Stimulated activated memory B cell treated with anti-CD40 and anti-IgM and Interleukin-4, amounts not matched to agents 10 μg/mL and 1 μg/mL and 100 μg/mL, for 72 hours (primary cell): ENCODE measurements at regions not wholly inside any gene's neighbourhood (a gene's known extent, or its start where the extent isn't known, plus 50 kb on each side); places are given as distances from the start of the nearest gene placed in this dataset.
"Not testable (repeated sequence)": the region's sequence is repeated elsewhere in the genome, so short reads cannot be mapped to it uniquely, and the experiment has no call there.

ENCODE experiments used
- ATAC-seq: fragments of 150-1000 bp; cut with Tn5 transposase; 2 replicates; pipeline ENCODE4 v1.10.0; 2021
- H3K27ac Mint-ChIP-seq: one replicate; pipeline ENCODE4 v1.8.0; 2022; ENCODE audit warnings: mild to moderate bottlenecking, mixed read lengths
- H3K27me3 Mint-ChIP-seq: one replicate; pipeline ENCODE4 v1.8.0; 2022; ENCODE audit warnings: mixed read lengths
- H3K36me3 Mint-ChIP-seq: one replicate; pipeline ENCODE4 v1.8.0; 2022; ENCODE audit warnings: mixed read lengths
- H3K4me1 Mint-ChIP-seq: one replicate; pipeline ENCODE4 v1.8.0; 2022; ENCODE audit warnings: mixed read lengths
- H3K4me3 Mint-ChIP-seq: one replicate; pipeline ENCODE4 v1.8.0; 2022; ENCODE audit warnings: mild to moderate bottlenecking, moderate library complexity, mixed read lengths
- H3K9me3 Mint-ChIP-seq: one replicate; pipeline ENCODE4 v1.8.0; 2022; ENCODE audit warnings: mixed read lengths

GRCh38 chr20:48514577-48514976 lies 313.2 kb downstream of the PREX1 start:
- H3K27ac Mint-ChIP-seq, ATAC-seq, H3K36me3 Mint-ChIP-seq, H3K4me3 Mint-ChIP-seq, H3K9me3 Mint-ChIP-seq: not testable (repeated sequence)
- peaks cover 70% of the 10 kb centered on the region for H3K27me3 Mint-ChIP-seq
- H3K4me1 Mint-ChIP-seq, result peaks cover 16% of the 10 kb centered on the region

GRCh38 chr20:48512539-48512938 lies 315.3 kb downstream of the PREX1 start:
- H3K4me3 Mint-ChIP-seq, H3K9me3 Mint-ChIP-seq, H3K36me3 Mint-ChIP-seq, ATAC-seq, H3K27ac Mint-ChIP-seq: not testable (repeated sequence)
- H3K4me1 Mint-ChIP-seq, result peaks cover 16% of the 10 kb centered on the region
- H3K27me3 Mint-ChIP-seq, result peaks cover 70% of the 10 kb centered on the region

GRCh38 chr20:48505066-48505465 lies 322.7 kb downstream of the PREX1 start:
- not testable (repeated sequence) for H3K36me3 Mint-ChIP-seq, H3K9me3 Mint-ChIP-seq, H3K27ac Mint-ChIP-seq, H3K4me3 Mint-ChIP-seq, H3K4me1 Mint-ChIP-seq, H3K27me3 Mint-ChIP-seq, ATAC-seq

- H3K4me1 Mint-ChIP-seq, result no peaks in the 10 kb centered on the region
- no peak overlapping the region for H3K27ac Mint-ChIP-seq
- no peaks in the 10 kb centered on the region for H3K9me3 Mint-ChIP-seq
- no peaks in the 10 kb centered on the region for H3K27me3 Mint-ChIP-seq
- H3K4me3 Mint-ChIP-seq, result no peak overlapping the region
- H3K36me3 Mint-ChIP-seq, result no peaks in the 10 kb centered on the region
- ATAC-seq, result no peak
Observed at GRCh38 chr20:48503166-48503815, 324.5 kb downstream of the PREX1 start.

GRCh38 chr20:48502758-48503157 lies 325.0 kb downstream of the PREX1 start:
- Mint-ChIP-seq H3K27me3 (no peaks in the 10 kb centered on the region), H3K4me1 (no peaks in the 10 kb centered on the region), H3K4me3 (no peak overlapping the region), H3K36me3 (no peaks in the 10 kb centered on the region), H3K9me3 (no peaks in the 10 kb centered on the region), H3K27ac (no peak overlapping the region)
- ATAC-seq, result no peak

GRCh38 chr20:48502016-48502415 lies 325.8 kb downstream of the PREX1 start:
- no peak overlapping the region for H3K4me3 Mint-ChIP-seq
- H3K27ac Mint-ChIP-seq, result no peak overlapping the region
- no peaks in the 10 kb centered on the region for H3K36me3 Mint-ChIP-seq
- no peaks in the 10 kb centered on the region for H3K4me1 Mint-ChIP-seq
- no peaks in the 10 kb centered on the region for H3K27me3 Mint-ChIP-seq
- ATAC-seq, result no peak
- H3K9me3 Mint-ChIP-seq, result no peaks in the 10 kb centered on the region

GRCh38 chr20:48500900-48501299 lies 326.9 kb downstream of the PREX1 start:
- ATAC-seq, H3K4me3 Mint-ChIP-seq, H3K9me3 Mint-ChIP-seq, H3K27me3 Mint-ChIP-seq, H3K4me1 Mint-ChIP-seq, H3K36me3 Mint-ChIP-seq, H3K27ac Mint-ChIP-seq: not testable (repeated sequence)

GRCh38 chr20:48498939-48499338 lies 328.9 kb downstream of the PREX1 start:
- not testable (repeated sequence) for H3K27ac Mint-ChIP-seq, H3K4me3 Mint-ChIP-seq, H3K9me3 Mint-ChIP-seq, H3K36me3 Mint-ChIP-seq, ATAC-seq, H3K4me1 Mint-ChIP-seq, H3K27me3 Mint-ChIP-seq

GRCh38 chr20:48498125-48498524 lies 329.7 kb downstream of the PREX1 start:
- not testable (repeated sequence) for H3K27ac Mint-ChIP-seq, ATAC-seq, H3K27me3 Mint-ChIP-seq, H3K4me1 Mint-ChIP-seq, H3K4me3 Mint-ChIP-seq, H3K36me3 Mint-ChIP-seq, H3K9me3 Mint-ChIP-seq

GRCh38 chr20:48493966-48494365 lies 333.8 kb downstream of the PREX1 start:
- peaks cover 24% of the 10 kb centered on the region for H3K4me1 Mint-ChIP-seq
- H3K27ac Mint-ChIP-seq, result no peak overlapping the region
- H3K9me3 Mint-ChIP-seq, result no peaks in the 10 kb centered on the region
- no peak for ATAC-seq
- H3K27me3 Mint-ChIP-seq, result peaks cover 14% of the 10 kb centered on the region
- H3K36me3 Mint-ChIP-seq, result no peaks in the 10 kb centered on the region
- H3K4me3 Mint-ChIP-seq, result no peak overlapping the region

- ATAC-seq, H3K9me3 Mint-ChIP-seq, H3K4me3 Mint-ChIP-seq, H3K27ac Mint-ChIP-seq, H3K36me3 Mint-ChIP-seq: not testable (repeated sequence)
- peaks cover 31% of the 10 kb centered on the region for H3K4me1 Mint-ChIP-seq
- peaks cover 14% of the 10 kb centered on the region for H3K27me3 Mint-ChIP-seq
Observed at GRCh38 chr20:48493331-48493730, 334.5 kb downstream of the PREX1 start.

- no peak overlapping the region for H3K27ac Mint-ChIP-seq
- H3K27me3 Mint-ChIP-seq, result peaks cover 14% of the 10 kb centered on the region
- H3K36me3 Mint-ChIP-seq, result no peaks in the 10 kb centered on the region
- H3K4me3 Mint-ChIP-seq, result no peak overlapping the region
- peaks cover 34% of the 10 kb centered on the region for H3K4me1 Mint-ChIP-seq
- H3K9me3 Mint-ChIP-seq, result no peaks in the 10 kb centered on the region
- ATAC-seq, result no peak
Observed at GRCh38 chr20:48492715-48493070, 335.1 kb downstream of the PREX1 start.

GRCh38 chr20:48492015-48492714 lies 335.6 kb downstream of the PREX1 start:
- ATAC-seq, result no peak
- H3K27me3 Mint-ChIP-seq, result peaks cover 15% of the 10 kb centered on the region
- no peak overlapping the region for H3K27ac Mint-ChIP-seq
- no peak overlapping the region for H3K4me3 Mint-ChIP-seq
- peaks cover 35% of the 10 kb centered on the region for H3K4me1 Mint-ChIP-seq
- H3K36me3 Mint-ChIP-seq, result no peaks in the 10 kb centered on the region
- no peaks in the 10 kb centered on the region for H3K9me3 Mint-ChIP-seq

- no peak for ATAC-seq
- no peak overlapping the region for H3K4me3 Mint-ChIP-seq
- H3K9me3 Mint-ChIP-seq, result no peaks in the 10 kb centered on the region
- H3K36me3 Mint-ChIP-seq, result no peaks in the 10 kb centered on the region
- H3K27ac Mint-ChIP-seq, result no peak overlapping the region
- H3K4me1 Mint-ChIP-seq, result peaks cover 41% of the 10 kb centered on the region
- H3K27me3 Mint-ChIP-seq, result peaks cover 25% of the 10 kb centered on the region
Observed at GRCh38 chr20:48490961-48491831, 336.6 kb downstream of the PREX1 start.

GRCh38 chr20:48490341-48490740 lies 337.5 kb downstream of the PREX1 start:
- H3K4me3 Mint-ChIP-seq, H3K27ac Mint-ChIP-seq, H3K9me3 Mint-ChIP-seq, ATAC-seq, H3K36me3 Mint-ChIP-seq: not testable (repeated sequence)
- Mint-ChIP-seq H3K4me1 (peaks cover 41% of the 10 kb centered on the region), H3K27me3 (peaks cover 32% of the 10 kb centered on the region)

- Mint-ChIP-seq H3K4me3 (peak overlapping the region; percentile 68), H3K9me3 (no peaks in the 10 kb centered on the region), H3K27me3 (peaks cover 39% of the 10 kb centered on the region), H3K27ac (peak overlapping the region; percentile 72), H3K36me3 (no peaks in the 10 kb centered on the region), H3K4me1 (peaks cover 41% of the 10 kb centered on the region)
- peak; percentile 1 for ATAC-seq
Observed at GRCh38 chr20:48489656-48490055, 338.1 kb downstream of the PREX1 start.
